H1 (cell line): ENCODE measurements at regions not wholly inside any gene's neighbourhood (a gene's known extent, or its start where the extent isn't known, plus 50 kb on each side); places are given as distances from the start of the nearest gene placed in this dataset.

Experiments used
- NANOG ChIP-seq: IDR thresholded peaks from 2 replicates; pipeline ENCODE4 v1.6.1; 2011; ENCODE audit warnings: low read length, low read depth, mild to moderate bottlenecking, inconsistent platforms; ENCODE audit not compliant: insufficient read depth, poor library complexity, severe bottlenecking
- NRF1 ChIP-seq: IDR thresholded peaks from 2 replicates; pipeline ENCODE4 v1.6.1; 2011; ENCODE audit warnings: mild to moderate bottlenecking, low read depth, low read length, improper control_type of control experiment

GRCh38 chr1:198904321-198904720 is 265.5 kb downstream of the PTPRC start (continued):
- TF ChIP-seq NRF1 = no peak
- TF ChIP-seq NANOG = no peak
